MG63 (cell line): ENCODE measurements at regions not wholly inside any gene's neighbourhood (a gene's known extent, or its start where the extent isn't known, plus 50 kb on each side); places are given as distances from the start of the nearest gene placed in this dataset.

ENCODE experiments used
- DNase-seq: peaks from one replicate; pipeline ENCODE4 v3.0.0-alpha.2; 2020
- H3K27me3 ChIP-seq: fragments of 250-450 bp; sonication (Bioruptor Pico); 2 replicates; pipeline ENCODE4 v1.5.1; 2020; ENCODE audit warnings: mild to moderate bottlenecking, moderate library complexity
- H3K36me3 ChIP-seq: fragments of 250-450 bp; sonication (Bioruptor Pico); 2 replicates; pipeline ENCODE4 v1.5.1; 2020; ENCODE audit warnings: mild to moderate bottlenecking, moderate library complexity
- H3K4me3 ChIP-seq: fragments of 250-450 bp; sonication (Bioruptor Pico); 2 replicates; pipeline ENCODE4 v1.5.1; 2020; ENCODE audit warnings: mild to moderate bottlenecking, moderate library complexity
- H3K9me3 ChIP-seq: fragments of 250-450 bp; sonication (Bioruptor Pico); 2 replicates; pipeline ENCODE4 v1.5.1; 2020; ENCODE audit warnings: mild to moderate bottlenecking, moderate library complexity

DNA sequence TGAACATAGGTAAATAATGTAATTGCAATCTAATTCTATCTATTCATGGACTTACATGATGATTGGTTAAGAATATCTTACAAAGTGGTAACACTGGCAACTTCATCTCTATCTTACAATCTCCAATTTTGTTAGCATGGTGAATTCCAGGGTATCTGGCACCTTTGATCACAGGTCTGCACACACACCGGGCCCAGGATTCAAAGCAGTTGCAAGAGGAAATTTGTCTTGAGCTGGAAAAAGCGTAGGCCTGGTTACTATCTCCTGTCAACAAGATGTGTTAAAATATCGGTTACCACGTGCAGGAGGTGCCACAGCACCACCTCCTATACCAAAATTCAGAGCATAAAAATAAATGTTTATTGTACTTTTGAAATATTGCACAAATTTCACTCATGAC lies 2428.4 kb downstream of the PCDH9 start:
- no peak for DNase-seq
- Histone ChIP-seq H3K4me3 (no peak overlapping the region), H3K9me3 (no peaks in the 10 kb centered on the region), H3K27me3 (no peaks in the 10 kb centered on the region), H3K36me3 (no peaks in the 10 kb centered on the region)

DNA sequence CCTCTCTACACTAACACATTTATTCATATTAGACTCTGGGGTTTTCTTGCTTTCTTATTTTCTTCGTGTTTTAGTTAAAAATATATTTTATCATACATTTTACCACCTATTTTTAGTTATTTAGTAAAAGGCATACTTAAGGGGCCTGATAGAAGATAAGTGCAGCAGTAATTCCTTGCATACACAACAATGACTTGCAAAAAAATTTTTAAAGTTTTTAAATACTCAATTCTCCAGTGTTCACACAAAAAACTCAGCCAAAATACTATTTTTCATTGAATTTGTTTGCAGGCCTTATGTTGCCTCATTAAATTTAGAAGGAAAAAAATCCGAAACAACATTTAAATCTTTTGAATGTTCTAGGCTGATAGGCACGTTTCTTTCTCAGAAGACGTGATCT lies 2431.7 kb downstream of the PCDH9 start:
- Histone ChIP-seq H3K4me3 (no peak overlapping the region), H3K36me3 (no peaks in the 10 kb centered on the region), H3K9me3 (no peaks in the 10 kb centered on the region), H3K27me3 (no peaks in the 10 kb centered on the region)
- no peak for DNase-seq

GRCh38 chr13:64793592-64793991 lies 2436.5 kb downstream of the PCDH9 start:
- no peak for DNase-seq
- Histone ChIP-seq H3K36me3 (no peaks in the 10 kb centered on the region), H3K9me3 (no peaks in the 10 kb centered on the region), H3K4me3 (no peak overlapping the region), H3K27me3 (no peaks in the 10 kb centered on the region)

- H3K36me3 ChIP-seq, result no peaks in the 10 kb centered on the region
- H3K27me3 ChIP-seq, result no peaks in the 10 kb centered on the region
- H3K4me3 ChIP-seq, result no peak overlapping the region
- no peaks in the 10 kb centered on the region for H3K9me3 ChIP-seq
- no peak for DNase-seq
Measured at GRCh38 chr13:64793131-64793530, 2437.0 kb downstream of the PCDH9 start.

- Histone ChIP-seq H3K9me3 (no peaks in the 10 kb centered on the region), H3K36me3 (no peaks in the 10 kb centered on the region), H3K27me3 (no peaks in the 10 kb centered on the region), H3K4me3 (no peak overlapping the region)
- DNase-seq, result no peak
Measured at GRCh38 chr13:64791373-64791772, 2438.8 kb downstream of the PCDH9 start.

DNA sequence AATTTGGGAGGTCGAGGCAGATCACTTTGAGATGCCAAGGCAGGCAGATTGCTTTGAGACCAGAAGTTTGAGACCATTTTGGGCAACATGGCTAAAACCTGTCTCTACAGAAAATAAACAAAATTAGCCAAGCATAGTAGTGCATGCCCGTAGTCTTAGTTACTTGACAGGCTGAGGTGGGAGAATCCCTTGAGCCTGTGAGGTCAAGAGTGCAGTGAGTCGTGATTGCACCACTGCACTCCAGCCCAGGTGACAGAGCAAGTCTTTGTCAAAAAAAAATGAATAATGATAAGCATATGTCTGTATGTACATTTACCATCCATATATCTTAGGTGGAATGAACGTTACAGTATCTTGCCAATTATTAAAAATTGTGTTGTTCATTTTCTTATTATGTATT lies 2447.7 kb downstream of the PCDH9 start:
- Histone ChIP-seq H3K9me3 (no peaks in the 10 kb centered on the region), H3K4me3 (no peak overlapping the region), H3K27me3 (no peaks in the 10 kb centered on the region), H3K36me3 (no peaks in the 10 kb centered on the region)
- no peak for DNase-seq

DNA sequence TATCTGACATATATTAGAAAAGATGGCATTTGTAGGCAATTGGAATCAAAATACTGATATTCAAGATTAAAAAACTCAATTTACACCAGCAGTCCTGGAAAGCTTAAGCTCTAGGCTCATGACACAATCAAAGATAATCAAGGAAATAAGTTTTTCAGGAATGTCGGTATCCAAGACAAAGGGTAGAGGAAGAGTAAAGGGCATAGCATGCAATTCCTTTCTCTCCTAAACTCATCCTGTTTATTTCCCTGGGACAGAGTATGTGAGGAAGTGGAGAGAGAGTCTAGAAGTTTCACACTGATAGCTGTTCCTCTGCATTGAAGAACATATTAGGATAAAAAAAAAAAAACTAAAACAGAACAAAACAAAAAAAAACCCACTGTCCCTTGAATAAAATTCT lies 2452.1 kb downstream of the PCDH9 start:
- no peak for DNase-seq
- Histone ChIP-seq H3K4me3 (no peak overlapping the region), H3K9me3 (no peaks in the 10 kb centered on the region)

GRCh38 chr13:64774915-64775314 lies 2455.2 kb downstream of the PCDH9 start:
- no peak for DNase-seq
- Histone ChIP-seq H3K4me3 (no peak overlapping the region), H3K27me3 (no peaks in the 10 kb centered on the region), H3K9me3 (no peaks in the 10 kb centered on the region), H3K36me3 (no peaks in the 10 kb centered on the region)

More for the DNA sequence above, 2452.1 kb downstream of the PCDH9 start:
- Histone ChIP-seq H3K36me3 (no peaks in the 10 kb centered on the region), H3K27me3 (no peaks in the 10 kb centered on the region)

DNA sequence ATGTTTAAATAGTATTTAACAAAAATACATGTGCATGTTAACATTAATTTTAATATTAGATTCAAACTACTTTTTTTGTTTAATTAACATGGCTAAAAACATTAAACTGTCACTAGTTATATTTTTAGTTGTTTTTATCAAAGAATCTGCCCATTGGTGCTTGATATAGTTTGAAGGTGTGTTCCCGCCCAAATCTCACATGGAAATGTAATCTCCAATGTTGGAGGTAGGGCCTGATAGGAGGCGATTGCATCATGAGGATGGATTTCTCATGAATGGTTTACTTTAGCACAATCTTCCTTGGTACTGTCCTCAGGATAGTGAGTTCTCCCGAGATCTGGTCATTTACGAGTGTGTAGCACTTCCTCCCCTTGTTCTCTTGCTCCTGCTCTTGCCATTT lies 2459.4 kb downstream of the PCDH9 start:
- H3K27me3 ChIP-seq, result no peaks in the 10 kb centered on the region
- H3K4me3 ChIP-seq, result no peak overlapping the region
- no peaks in the 10 kb centered on the region for H3K9me3 ChIP-seq
- H3K36me3 ChIP-seq, result no peaks in the 10 kb centered on the region
- DNase-seq, result no peak

DNA sequence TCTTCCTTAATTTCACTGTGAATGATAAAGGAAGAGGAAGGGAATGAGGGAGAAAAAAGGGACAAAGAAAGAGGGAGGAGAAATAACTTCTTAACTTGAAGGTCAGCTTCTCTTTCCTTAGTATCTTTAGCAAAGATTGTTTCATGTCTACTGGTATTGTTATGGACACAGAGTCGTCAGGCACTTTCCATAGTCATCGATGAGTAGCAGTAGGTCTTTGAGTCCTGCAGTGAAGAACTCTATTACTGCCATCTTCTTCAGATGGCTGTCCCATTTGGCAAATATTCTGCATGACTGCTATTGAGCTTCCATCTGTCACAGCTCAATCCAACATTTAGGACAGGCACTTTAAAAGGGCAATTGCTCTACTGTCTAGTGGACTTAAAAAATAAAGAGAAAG lies 2463.1 kb downstream of the PCDH9 start:
- H3K27me3 ChIP-seq, result no peaks in the 10 kb centered on the region
- no peak overlapping the region for H3K4me3 ChIP-seq
- no peaks in the 10 kb centered on the region for H3K9me3 ChIP-seq
- H3K36me3 ChIP-seq, result no peaks in the 10 kb centered on the region
- no peak for DNase-seq

DNA sequence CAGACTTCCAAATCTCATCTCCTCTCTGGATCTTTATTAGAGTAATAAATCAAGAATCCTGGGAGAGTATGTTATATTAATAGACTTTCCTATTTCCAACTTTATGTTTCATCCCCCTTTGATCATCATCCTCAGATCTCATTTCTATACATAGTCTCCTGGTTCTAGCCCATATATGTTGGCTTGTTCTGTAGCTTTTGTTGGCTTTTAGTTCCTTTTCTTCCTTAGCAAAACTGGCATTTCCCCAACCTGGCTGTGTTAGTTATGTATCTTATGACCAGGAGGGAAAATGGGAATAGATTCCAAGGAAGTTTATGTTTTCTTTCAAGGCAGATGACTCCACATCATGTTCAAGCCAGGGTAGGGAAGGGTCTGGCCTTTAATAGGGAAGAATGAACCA lies 2464.5 kb downstream of the PCDH9 start:
- Histone ChIP-seq H3K27me3 (no peaks in the 10 kb centered on the region), H3K4me3 (no peak overlapping the region), H3K36me3 (no peaks in the 10 kb centered on the region), H3K9me3 (no peaks in the 10 kb centered on the region)
- DNase-seq, result no peak

DNA sequence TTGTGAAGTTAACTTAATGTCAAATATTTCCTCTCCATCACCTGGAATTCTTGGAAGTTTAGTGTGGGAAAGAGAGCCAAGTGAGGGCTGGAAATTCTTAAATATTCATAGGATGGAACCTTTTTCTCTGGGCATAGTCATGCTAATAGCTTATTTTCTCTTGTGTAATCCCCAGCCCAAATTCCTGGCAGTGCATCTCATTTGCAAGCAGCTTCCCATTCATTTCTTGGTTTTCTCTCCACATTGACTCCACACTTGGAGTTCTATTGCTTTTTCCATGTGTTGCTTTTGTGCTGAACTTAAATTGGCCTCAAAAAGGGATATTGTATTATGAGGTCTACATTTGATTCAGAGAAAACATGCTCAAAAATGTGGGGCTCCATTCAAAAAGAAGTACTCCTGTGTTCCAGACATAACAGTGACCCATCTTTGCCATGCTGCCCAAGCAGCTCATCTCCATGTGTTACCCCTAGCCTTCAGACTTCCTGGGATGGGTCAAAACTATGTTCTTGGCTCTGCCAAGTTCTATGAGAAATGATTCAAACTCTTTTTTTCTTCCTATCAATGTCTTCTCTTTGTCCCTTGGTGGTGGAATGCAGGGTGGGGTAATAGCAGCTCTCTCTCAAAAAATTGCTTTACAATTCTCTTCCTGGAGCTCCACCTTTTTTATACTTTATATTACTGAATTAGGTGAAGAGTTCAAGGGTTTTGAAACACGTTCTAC lies 2471.5 kb downstream of the PCDH9 start:
- H3K9me3 ChIP-seq, result no peaks in the 10 kb centered on the region
- H3K4me3 ChIP-seq, result no peak overlapping the region
- H3K27me3 ChIP-seq, result no peaks in the 10 kb centered on the region
- H3K36me3 ChIP-seq, result no peaks in the 10 kb centered on the region
- no peak for DNase-seq

DNA sequence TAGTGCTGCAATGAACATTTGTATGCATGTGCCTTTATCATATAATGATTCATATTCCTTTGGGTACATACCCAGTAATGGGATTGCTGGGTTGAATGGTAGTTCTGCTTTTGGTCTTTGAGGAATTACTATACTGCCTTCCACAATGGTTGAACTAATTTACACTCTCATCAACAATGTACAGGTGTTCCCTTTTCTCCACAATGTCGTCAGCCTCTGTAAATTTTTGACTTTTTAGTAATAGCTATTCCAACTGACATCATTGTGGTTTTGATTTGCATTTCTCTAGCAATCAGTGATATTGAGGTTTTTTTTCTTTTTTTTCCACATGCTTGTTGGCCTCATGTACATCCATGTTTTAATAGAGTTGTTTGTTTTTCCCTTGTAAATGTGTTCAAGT lies 2473.5 kb downstream of the PCDH9 start:
- no peak for DNase-seq
- Histone ChIP-seq H3K27me3 (no peaks in the 10 kb centered on the region), H3K4me3 (no peak overlapping the region), H3K9me3 (no peaks in the 10 kb centered on the region), H3K36me3 (no peaks in the 10 kb centered on the region)

- no peaks in the 10 kb centered on the region for H3K9me3 ChIP-seq
- no peak for DNase-seq
- H3K27me3 ChIP-seq, result no peaks in the 10 kb centered on the region
- no peaks in the 10 kb centered on the region for H3K36me3 ChIP-seq
- no peak overlapping the region for H3K4me3 ChIP-seq
Measured at GRCh38 chr13:64755961-64756360, 2474.2 kb downstream of the PCDH9 start.

DNA sequence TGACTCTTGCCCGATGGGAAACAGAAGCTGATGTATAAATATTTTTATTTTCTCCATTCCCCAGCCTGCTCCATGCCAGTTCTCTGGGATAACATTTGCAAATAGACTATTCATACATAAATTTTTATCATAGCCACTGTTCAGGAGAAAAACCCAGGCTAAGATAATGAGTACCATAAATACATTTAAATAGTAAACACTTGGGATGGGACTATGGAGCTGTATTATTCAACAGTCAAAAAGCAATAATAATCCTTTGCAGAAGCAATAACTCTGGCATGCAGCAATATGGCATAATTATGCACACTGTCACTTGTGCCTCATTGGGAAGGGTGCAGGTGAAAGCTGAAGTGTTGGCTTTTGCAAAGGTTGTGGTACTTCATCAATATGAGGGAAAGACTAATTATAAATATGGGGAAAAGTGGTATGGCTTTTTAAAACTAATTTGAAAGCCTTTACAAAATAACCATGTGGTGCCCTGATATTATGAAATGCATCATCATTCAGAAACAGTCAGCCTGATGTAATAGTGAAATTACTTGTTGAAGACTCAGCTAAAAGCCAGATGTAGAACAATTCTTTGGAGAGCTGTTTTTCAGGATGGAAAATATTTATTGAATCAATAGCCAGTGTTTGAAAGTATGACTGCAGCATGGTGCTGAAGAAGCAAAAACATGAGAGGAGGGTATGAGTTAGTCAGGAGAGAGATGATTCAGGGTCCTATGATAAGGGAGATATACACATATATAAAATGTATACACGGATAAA lies 2476.7 kb downstream of the PCDH9 start:
- Histone ChIP-seq H3K36me3 (no peaks in the 10 kb centered on the region), H3K4me3 (no peak overlapping the region), H3K27me3 (no peaks in the 10 kb centered on the region), H3K9me3 (no peaks in the 10 kb centered on the region)
- no peak for DNase-seq

DNA sequence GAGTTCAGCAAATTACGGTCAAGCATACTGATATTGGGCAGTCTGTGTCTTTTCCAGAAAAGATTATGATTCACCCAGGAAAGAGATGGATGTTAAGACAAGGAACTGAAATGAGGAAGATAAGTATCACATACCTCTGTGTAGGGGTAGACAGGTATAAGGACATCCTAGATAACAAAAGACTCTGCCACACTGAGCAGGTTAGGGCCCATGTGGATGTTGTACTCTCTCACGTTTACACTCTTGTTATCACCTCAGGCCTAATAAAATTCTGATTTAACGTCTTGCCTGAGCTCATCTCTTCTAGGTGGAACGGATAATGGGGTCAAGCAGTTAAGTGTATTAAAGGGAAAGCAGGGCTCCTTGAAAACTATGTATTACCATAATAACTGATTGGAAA lies 2480.8 kb downstream of the PCDH9 start:
- no peaks in the 10 kb centered on the region for H3K9me3 ChIP-seq
- H3K27me3 ChIP-seq, result no peaks in the 10 kb centered on the region
- no peak for DNase-seq
- no peak overlapping the region for H3K4me3 ChIP-seq
- no peaks in the 10 kb centered on the region for H3K36me3 ChIP-seq

DNA sequence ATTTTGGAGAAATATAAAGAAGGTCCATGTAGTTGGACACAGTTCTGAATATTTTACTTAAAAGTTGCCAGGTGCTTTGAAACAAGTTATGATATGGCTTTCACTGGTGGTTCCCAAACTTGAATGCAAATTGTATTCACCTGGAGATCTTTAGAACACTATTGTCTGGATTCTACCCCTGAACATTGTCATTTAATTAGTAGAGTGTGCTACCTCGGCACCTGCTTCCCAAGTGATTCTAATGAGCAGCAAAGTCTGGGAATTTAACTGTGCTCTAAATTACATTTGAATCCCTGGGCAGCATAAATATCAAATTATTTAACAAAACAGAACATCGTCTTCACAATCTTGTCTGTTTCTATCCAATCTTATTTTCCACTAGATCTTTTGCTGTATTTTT lies 2483.3 kb downstream of the PCDH9 start:
- Histone ChIP-seq H3K27me3 (no peaks in the 10 kb centered on the region), H3K4me3 (no peak overlapping the region), H3K36me3 (no peaks in the 10 kb centered on the region), H3K9me3 (no peaks in the 10 kb centered on the region)
- DNase-seq, result no peak

GRCh38 chr13:64740493-64740892 lies 2489.6 kb downstream of the PCDH9 start:
- H3K9me3 ChIP-seq, result no peaks in the 10 kb centered on the region
- DNase-seq, result no peak
- H3K36me3 ChIP-seq, result no peaks in the 10 kb centered on the region
- no peaks in the 10 kb centered on the region for H3K27me3 ChIP-seq
- H3K4me3 ChIP-seq, result no peak overlapping the region
